PFSK-1 (cell line): ENCODE measurements at regions not wholly inside any gene's neighbourhood (a gene's known extent, or its start where the extent isn't known, plus 50 kb on each side); places are given as distances from the start of the nearest gene placed in this dataset.

Source experiments
- FOXP2 ChIP-seq: optimal IDR thresholded peaks from 2 replicates; pipeline ENCODE3; 2011; ENCODE audit warnings: borderline replicate concordance, control low read depth, inconsistent platforms; ENCODE audit not compliant: insufficient read depth; ENCODE audit errors: extremely low read length, extremely low read depth
- POLR2AphosphoS5 ChIP-seq: IDR thresholded peaks from 2 replicates; pipeline ENCODE4 v1.6.1; 2012; ENCODE audit warnings: low read depth, mild to moderate bottlenecking, control low read depth, low read length, moderate library complexity
- REST ChIP-seq, 2 experiments: IDR thresholded peaks; 2 replicates each; pipeline versions ENCODE4 v1.6.1 to v1.8.0; 2011 to 2012; ENCODE audit warnings: low read depth in 2 of 2, low read length in 2 of 2, control low read depth in 1 of 2, inconsistent platforms in 1 of 2, mild to moderate bottlenecking in 1 of 2, moderate library complexity in 1 of 2; ENCODE audit not compliant: insufficient read depth in 1 of 2
- SIN3A ChIP-seq: IDR thresholded peaks from 2 replicates; pipeline ENCODE4 v1.6.1; 2012; ENCODE audit warnings: mild to moderate bottlenecking, low read length, moderate library complexity, borderline replicate concordance; ENCODE audit not compliant: insufficient read depth
- TAF1 ChIP-seq: IDR thresholded peaks from 2 replicates; pipeline ENCODE4 v1.6.1; 2012; ENCODE audit warnings: low read length, control low read depth, borderline replicate concordance; ENCODE audit not compliant: insufficient read depth

- TF ChIP-seq TAF1 (no peak), POLR2AphosphoS5 (no peak), SIN3A (no peak), REST (IDR thresholded peaks at IDR 0.05; ENCODE audit: insufficient read depth in 1 of 2, low read depth in 2 of 2, low read length in 2 of 2) (no peak), FOXP2 (no peak)
Observed at GRCh38 chr16:88197481-88198456, 185.0 kb upstream of the ZNF469 start.

DNA sequence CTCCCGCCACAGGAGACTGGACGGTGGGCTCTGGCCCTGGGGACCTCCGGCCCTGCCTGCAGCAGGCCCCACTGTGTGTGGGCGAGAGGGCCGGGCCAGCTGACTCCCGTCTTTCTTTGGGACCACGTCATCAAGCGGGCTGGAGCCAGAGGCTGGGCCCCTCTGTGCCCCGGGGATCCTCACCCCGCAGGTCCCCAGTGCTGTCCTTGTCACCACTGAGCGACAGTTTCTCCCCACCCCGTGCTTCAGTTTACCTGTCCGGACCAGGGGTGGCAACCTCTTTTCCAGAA lies 181.9 kb upstream of the ZNF469 start:
- TF ChIP-seq POLR2AphosphoS5 (no peak), REST (IDR thresholded peaks at IDR 0.05; ENCODE audit: insufficient read depth in 1 of 2, low read depth in 2 of 2, low read length in 2 of 2) (no peak), FOXP2 (no peak), SIN3A (no peak), TAF1 (no peak)

DNA sequence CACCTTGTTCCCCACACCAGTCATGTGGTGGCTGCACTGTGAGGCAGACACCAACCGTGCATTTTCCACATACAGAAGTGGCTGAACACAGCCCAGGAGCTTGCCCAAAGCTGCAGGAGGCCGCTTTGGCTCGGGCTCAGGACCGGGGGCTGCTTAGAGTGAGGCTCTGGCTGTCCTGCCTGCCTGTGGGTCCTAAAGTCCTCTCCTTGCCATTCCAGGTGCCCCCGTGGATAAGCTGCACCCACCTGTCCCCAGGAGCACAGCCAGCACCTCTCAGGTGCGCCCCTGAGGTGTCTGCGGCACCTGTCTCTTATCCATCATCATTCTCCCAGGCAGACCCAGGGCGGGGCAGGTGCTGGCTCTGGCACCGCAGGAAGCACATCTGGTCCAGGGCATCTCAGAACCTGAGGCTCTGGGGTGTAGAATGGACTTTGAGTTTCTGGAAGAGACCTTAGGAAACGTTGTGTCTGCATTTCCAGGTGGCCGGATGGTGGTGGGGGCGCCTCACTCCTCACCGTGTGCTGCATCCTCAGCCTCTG lies 180.5 kb upstream of the ZNF469 start:
- TF ChIP-seq POLR2AphosphoS5 (no peak), FOXP2 (no peak), REST (IDR thresholded peaks at IDR 0.05; ENCODE audit: insufficient read depth in 1 of 2, low read depth in 2 of 2, low read length in 2 of 2) (no peak)

DNA sequence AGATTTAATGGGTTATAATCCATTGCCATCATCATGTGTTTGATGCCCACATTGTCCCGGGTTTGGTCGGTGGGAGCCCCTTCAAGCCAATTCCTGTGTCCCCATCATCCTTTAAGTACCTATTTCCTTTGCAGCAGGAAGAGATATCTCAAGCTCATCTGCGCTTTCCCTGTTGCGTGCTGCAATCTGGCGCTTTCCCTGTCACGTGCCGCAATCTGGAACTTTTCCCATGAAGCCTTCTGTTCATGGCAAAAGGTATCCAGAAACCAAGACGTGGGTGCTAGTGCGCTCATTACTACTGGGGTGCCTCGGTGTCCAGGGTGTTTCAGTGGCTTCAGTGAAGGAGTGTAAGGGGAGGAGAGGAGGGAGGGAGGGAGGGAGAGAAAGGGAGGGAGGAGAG lies 174.6 kb upstream of the ZNF469 start:
- no peak for TF ChIP-seq POLR2AphosphoS5
- no peak for TF ChIP-seq SIN3A
- TF ChIP-seq REST (IDR thresholded peaks at IDR 0.05; ENCODE audit: insufficient read depth in 1 of 2, low read depth in 2 of 2, low read length in 2 of 2), result no peak
- TF ChIP-seq FOXP2, result no peak
- TF ChIP-seq TAF1, result no peak
